ENCODE measurements at regions not wholly inside any gene's neighbourhood (a gene's known extent, or its start where the extent isn't known, plus 50 kb on each side); places are given as distances from the start of the nearest gene placed in this dataset.

GRCh38 chr16:52757746-52758472 lies 211.0 kb upstream of the TOX3 start:
- TF ChIP-seq CTCF (IDR thresholded peaks at IDR 0.05; ENCODE audit: low read length) (no peak), EZH2 (IDR thresholded peaks at IDR 0.05; ENCODE audit: borderline replicate concordance, low read length) (no peak)

Measured in OCI-LY1 (cell line).